Peyer's patch (tissue), 4 donors: ENCODE measurements at regions not wholly inside any gene's neighbourhood (a gene's known extent, or its start where the extent isn't known, plus 50 kb on each side); places are given as distances from the start of the nearest gene placed in this dataset.

ENCODE experiments used
- POLR2A ChIP-seq, 2 donors: fragments of 450-650 bp; IDR thresholded peaks; one replicate each; pipeline ENCODE4 v1.5.1; 2017; ENCODE audit warnings: antibody characterized with exemption in 2 of 2, mild to moderate bottlenecking in 2 of 2, moderate library complexity in 2 of 2
- TF ChIP-seq, protein P1 (sequence below), 6 experiments: fragments of 450-650 bp in 4 of 6; fragments of 200-600 bp in 2 of 6; sonication (generic) in 1 of 6; IDR thresholded peaks; one replicate each; pipeline ENCODE4 v1.5.1; 2017 to 2019; ENCODE audit warnings: antibody characterized with exemption in 6 of 6, mild to moderate bottlenecking in 3 of 6, moderate library complexity in 1 of 6

DNA sequence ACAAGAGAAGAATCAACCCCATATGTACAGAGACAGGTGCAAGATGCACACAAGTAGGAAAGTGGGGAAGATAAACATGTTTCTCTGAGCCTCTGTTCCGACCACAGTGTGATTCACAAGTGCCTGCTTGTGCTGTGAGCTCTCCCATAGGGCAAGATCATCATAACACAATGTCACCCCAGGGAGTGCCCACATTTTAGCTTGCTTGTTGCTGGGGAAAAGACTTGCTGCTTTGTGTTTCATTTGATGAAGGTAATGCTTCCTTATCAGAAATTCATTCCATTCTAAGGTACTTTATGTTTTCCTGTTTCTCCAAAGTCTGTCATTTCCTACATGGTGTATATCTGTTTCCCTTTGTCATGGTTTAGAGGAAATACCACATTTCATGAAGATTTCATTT is 304.5 kb upstream of the DIPK2B start:
- TF ChIP-seq, protein P1, sequence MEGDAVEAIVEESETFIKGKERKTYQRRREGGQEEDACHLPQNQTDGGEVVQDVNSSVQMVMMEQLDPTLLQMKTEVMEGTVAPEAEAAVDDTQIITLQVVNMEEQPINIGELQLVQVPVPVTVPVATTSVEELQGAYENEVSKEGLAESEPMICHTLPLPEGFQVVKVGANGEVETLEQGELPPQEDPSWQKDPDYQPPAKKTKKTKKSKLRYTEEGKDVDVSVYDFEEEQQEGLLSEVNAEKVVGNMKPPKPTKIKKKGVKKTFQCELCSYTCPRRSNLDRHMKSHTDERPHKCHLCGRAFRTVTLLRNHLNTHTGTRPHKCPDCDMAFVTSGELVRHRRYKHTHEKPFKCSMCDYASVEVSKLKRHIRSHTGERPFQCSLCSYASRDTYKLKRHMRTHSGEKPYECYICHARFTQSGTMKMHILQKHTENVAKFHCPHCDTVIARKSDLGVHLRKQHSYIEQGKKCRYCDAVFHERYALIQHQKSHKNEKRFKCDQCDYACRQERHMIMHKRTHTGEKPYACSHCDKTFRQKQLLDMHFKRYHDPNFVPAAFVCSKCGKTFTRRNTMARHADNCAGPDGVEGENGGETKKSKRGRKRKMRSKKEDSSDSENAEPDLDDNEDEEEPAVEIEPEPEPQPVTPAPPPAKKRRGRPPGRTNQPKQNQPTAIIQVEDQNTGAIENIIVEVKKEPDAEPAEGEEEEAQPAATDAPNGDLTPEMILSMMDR (IDR thresholded peaks at IDR 0.05) = no peak
- no peak for TF ChIP-seq POLR2A (IDR thresholded peaks at IDR 0.05)
